ENCODE measurements at regions not wholly inside any gene's neighbourhood (a gene's known extent, or its start where the extent isn't known, plus 50 kb on each side); places are given as distances from the start of the nearest gene placed in this dataset.
"Not testable (repeated sequence)": the region's sequence is repeated elsewhere in the genome, so short reads cannot be mapped to it uniquely, and the experiment has no call there.

- ATAC-seq (replicated peaks; ENCODE audit: extremely low read depth, poor library complexity, severe bottlenecking): no peak
- no peak overlapping the region for H3K27ac Mint-ChIP-seq (ENCODE audit: low read depth)
- peaks cover 21% of the 10 kb centered on the region for H3K9me3 Mint-ChIP-seq
- no peak overlapping the region for H3K4me3 Mint-ChIP-seq
- H3K36me3 Mint-ChIP-seq (ENCODE audit: insufficient read depth): no peaks in the 10 kb centered on the region
- no peak for DNase-seq (ENCODE audit: low spot score in 2 of 2)
- no peaks in the 10 kb centered on the region for H3K27me3 Mint-ChIP-seq
- H3K4me1 Mint-ChIP-seq: no peaks in the 10 kb centered on the region
These were observed 495.0 kb upstream of the SPRY2 start for GRCh38 chr13:80835902-80836301.

- Mint-ChIP-seq H3K27ac (ENCODE audit: low read depth) (no peak overlapping the region), H3K4me3 (no peak overlapping the region)
- no peak for ATAC-seq (replicated peaks; ENCODE audit: extremely low read depth, poor library complexity, severe bottlenecking)
These were observed 489.5 kb upstream of the SPRY2 start for GRCh38 chr13:80830431-80830830.

GRCh38 chr13:80828759-80829158 lies 487.8 kb upstream of the SPRY2 start:
- ATAC-seq (replicated peaks; ENCODE audit: extremely low read depth, poor library complexity, severe bottlenecking) (no peak), DNase-seq (ENCODE audit: low spot score in 2 of 2) (no peak)
- no peaks in the 10 kb centered on the region for H3K36me3 Mint-ChIP-seq (ENCODE audit: insufficient read depth)
- peaks cover 20% of the 10 kb centered on the region for H3K9me3 Mint-ChIP-seq
- H3K4me3 Mint-ChIP-seq: no peak overlapping the region
- no peaks in the 10 kb centered on the region for H3K4me1 Mint-ChIP-seq
- no peak overlapping the region for H3K27ac Mint-ChIP-seq (ENCODE audit: low read depth)
- no peaks in the 10 kb centered on the region for H3K27me3 Mint-ChIP-seq

More at GRCh38 chr13:80830431-80830830, 489.5 kb upstream of the SPRY2 start:
- H3K27me3 Mint-ChIP-seq: no peaks in the 10 kb centered on the region
- H3K9me3 Mint-ChIP-seq: peaks cover 26% of the 10 kb centered on the region
- DNase-seq (ENCODE audit: low spot score in 2 of 2): no peak
- no peaks in the 10 kb centered on the region for H3K36me3 Mint-ChIP-seq (ENCODE audit: insufficient read depth)
- no peaks in the 10 kb centered on the region for H3K4me1 Mint-ChIP-seq

- ATAC-seq (replicated peaks; ENCODE audit: extremely low read depth, poor library complexity, severe bottlenecking) (no peak), DNase-seq (ENCODE audit: low spot score in 2 of 2) (no peak)
- Mint-ChIP-seq H3K36me3 (ENCODE audit: insufficient read depth) (no peaks in the 10 kb centered on the region), H3K4me3 (no peak overlapping the region), H3K4me1 (no peaks in the 10 kb centered on the region), H3K9me3 (peaks cover 8% of the 10 kb centered on the region), H3K27ac (ENCODE audit: low read depth) (no peak overlapping the region), H3K27me3 (no peaks in the 10 kb centered on the region)
These were observed 484.4 kb upstream of the SPRY2 start for GRCh38 chr13:80825276-80825675.

GRCh38 chr13:80824229-80824628 lies 483.3 kb upstream of the SPRY2 start:
- H3K36me3 Mint-ChIP-seq (ENCODE audit: insufficient read depth): no peaks in the 10 kb centered on the region
- no peaks in the 10 kb centered on the region for H3K27me3 Mint-ChIP-seq
- no peaks in the 10 kb centered on the region for H3K4me1 Mint-ChIP-seq
- H3K27ac Mint-ChIP-seq (ENCODE audit: low read depth): no peak overlapping the region
- H3K9me3 Mint-ChIP-seq: peaks cover 8% of the 10 kb centered on the region
- no peak for ATAC-seq (replicated peaks; ENCODE audit: extremely low read depth, poor library complexity, severe bottlenecking)
- DNase-seq (ENCODE audit: low spot score in 2 of 2): no peak
- H3K4me3 Mint-ChIP-seq: no peak overlapping the region

GRCh38 chr13:80823472-80823871 lies 482.5 kb upstream of the SPRY2 start:
- Mint-ChIP-seq H3K9me3 (peaks cover 8% of the 10 kb centered on the region), H3K4me1 (no peaks in the 10 kb centered on the region), H3K27me3 (no peaks in the 10 kb centered on the region), H3K27ac (ENCODE audit: low read depth) (no peak overlapping the region), H3K4me3 (no peak overlapping the region), H3K36me3 (ENCODE audit: insufficient read depth) (no peaks in the 10 kb centered on the region)
- DNase-seq (ENCODE audit: low spot score in 2 of 2) (no peak), ATAC-seq (replicated peaks; ENCODE audit: extremely low read depth, poor library complexity, severe bottlenecking) (no peak)

- peaks cover 5% of the 10 kb centered on the region for H3K9me3 Mint-ChIP-seq
- no peak for DNase-seq (ENCODE audit: low spot score in 2 of 2)
- ATAC-seq (replicated peaks; ENCODE audit: extremely low read depth, poor library complexity, severe bottlenecking): no peak
- H3K4me3 Mint-ChIP-seq: no peak overlapping the region
- H3K27ac Mint-ChIP-seq (ENCODE audit: low read depth): no peak overlapping the region
- H3K36me3 Mint-ChIP-seq (ENCODE audit: insufficient read depth): no peaks in the 10 kb centered on the region
- no peaks in the 10 kb centered on the region for H3K4me1 Mint-ChIP-seq
- H3K27me3 Mint-ChIP-seq: no peaks in the 10 kb centered on the region
These were observed 480.5 kb upstream of the SPRY2 start for GRCh38 chr13:80821466-80821865.

- Mint-ChIP-seq H3K4me1 (no peaks in the 10 kb centered on the region), H3K36me3 (ENCODE audit: insufficient read depth) (no peaks in the 10 kb centered on the region), H3K9me3 (no peaks in the 10 kb centered on the region), H3K4me3 (no peak overlapping the region), H3K27me3 (no peaks in the 10 kb centered on the region), H3K27ac (ENCODE audit: low read depth) (no peak overlapping the region)
- ATAC-seq (replicated peaks; ENCODE audit: extremely low read depth, poor library complexity, severe bottlenecking): no peak
- DNase-seq (ENCODE audit: low spot score in 2 of 2): no peak
These were observed 477.1 kb upstream of the SPRY2 start for GRCh38 chr13:80817979-80818378.

- ATAC-seq (replicated peaks; ENCODE audit: extremely low read depth, poor library complexity, severe bottlenecking) (no peak), DNase-seq (ENCODE audit: low spot score in 2 of 2) (no peak)
- H3K27me3 Mint-ChIP-seq: no peaks in the 10 kb centered on the region
- no peaks in the 10 kb centered on the region for H3K36me3 Mint-ChIP-seq (ENCODE audit: insufficient read depth)
- H3K27ac Mint-ChIP-seq (ENCODE audit: low read depth): no peak overlapping the region
- H3K4me3 Mint-ChIP-seq: no peak overlapping the region
- H3K4me1 Mint-ChIP-seq: no peaks in the 10 kb centered on the region
- peaks cover 6% of the 10 kb centered on the region for H3K9me3 Mint-ChIP-seq
These were observed 473.6 kb upstream of the SPRY2 start for GRCh38 chr13:80814541-80814940.

- H3K36me3 Mint-ChIP-seq (ENCODE audit: insufficient read depth); H3K27ac Mint-ChIP-seq (ENCODE audit: low read depth); ATAC-seq (replicated peaks; ENCODE audit: extremely low read depth, poor library complexity, severe bottlenecking); H3K4me3 Mint-ChIP-seq; DNase-seq (ENCODE audit: low spot score in 2 of 2); H3K27me3 Mint-ChIP-seq; H3K4me1 Mint-ChIP-seq; H3K9me3 Mint-ChIP-seq: not testable (repeated sequence)
These were observed 469.4 kb upstream of the SPRY2 start for GRCh38 chr13:80810294-80810693.

- H3K4me3 Mint-ChIP-seq: no peak overlapping the region
- no peak overlapping the region for H3K27ac Mint-ChIP-seq (ENCODE audit: low read depth)
- H3K27me3 Mint-ChIP-seq: no peaks in the 10 kb centered on the region
- H3K36me3 Mint-ChIP-seq (ENCODE audit: insufficient read depth): no peaks in the 10 kb centered on the region
- H3K4me1 Mint-ChIP-seq: no peaks in the 10 kb centered on the region
- ATAC-seq (replicated peaks; ENCODE audit: extremely low read depth, poor library complexity, severe bottlenecking) (no peak), DNase-seq (ENCODE audit: low spot score in 2 of 2) (no peak)
- peaks cover 6% of the 10 kb centered on the region for H3K9me3 Mint-ChIP-seq
These were observed 462.0 kb upstream of the SPRY2 start for GRCh38 chr13:80802946-80803345.

- no peaks in the 10 kb centered on the region for H3K36me3 Mint-ChIP-seq (ENCODE audit: insufficient read depth)
- DNase-seq (ENCODE audit: low spot score in 2 of 2): no peak
- no peaks in the 10 kb centered on the region for H3K4me1 Mint-ChIP-seq
- ATAC-seq (replicated peaks; ENCODE audit: extremely low read depth, poor library complexity, severe bottlenecking): no peak
- H3K4me3 Mint-ChIP-seq: no peak overlapping the region
- no peaks in the 10 kb centered on the region for H3K27me3 Mint-ChIP-seq
- H3K27ac Mint-ChIP-seq (ENCODE audit: low read depth): no peak overlapping the region
- peaks cover 10% of the 10 kb centered on the region for H3K9me3 Mint-ChIP-seq
These were observed 457.7 kb upstream of the SPRY2 start for GRCh38 chr13:80798576-80799133.

GRCh38 chr13:80787604-80788003 lies 446.7 kb upstream of the SPRY2 start:
- H3K4me3 Mint-ChIP-seq: no peak overlapping the region
- H3K27ac Mint-ChIP-seq (ENCODE audit: low read depth): no peak overlapping the region
- no peaks in the 10 kb centered on the region for H3K36me3 Mint-ChIP-seq (ENCODE audit: insufficient read depth)
- ATAC-seq (replicated peaks; ENCODE audit: extremely low read depth, poor library complexity, severe bottlenecking) (no peak), DNase-seq (ENCODE audit: low spot score in 2 of 2) (no peak)
- H3K27me3 Mint-ChIP-seq: no peaks in the 10 kb centered on the region
- peaks cover 8% of the 10 kb centered on the region for H3K9me3 Mint-ChIP-seq
- no peaks in the 10 kb centered on the region for H3K4me1 Mint-ChIP-seq
